HL-60 (cell line): ENCODE measurements at regions not wholly inside any gene's neighbourhood (a gene's known extent, or its start where the extent isn't known, plus 50 kb on each side); places are given as distances from the start of the nearest gene placed in this dataset.

Experiments
- DNase-seq, 2 experiments: peaks; one replicate each; pipeline ENCODE4 v3.0.0-alpha.2; 2010 to 2020; ENCODE audit warnings: low read depth in 1 of 2, low spot score in 1 of 2
- H3K27ac ChIP-seq: fragments of 250-450 bp; sonication (Bioruptor Pico); replicated peaks from 2 replicates; pipeline ENCODE4 v1.5.1; 2020; ENCODE audit warnings: mild to moderate bottlenecking, moderate library complexity
- H3K27me3 ChIP-seq: fragments of 250-450 bp; sonication (Bioruptor Pico); 2 replicates; pipeline ENCODE4 v1.5.1; 2021; ENCODE audit warnings: mild to moderate bottlenecking, moderate library complexity; ENCODE audit not compliant: insufficient read depth, poor library complexity, severe bottlenecking
- H3K4me3 ChIP-seq: replicated peaks from 2 replicates; pipeline ENCODE4 v1.5.1; 2011; ENCODE audit warnings: mild to moderate bottlenecking, control low read depth, low read length; ENCODE audit not compliant: insufficient read depth
- GABPA ChIP-seq: IDR thresholded peaks from 2 replicates; pipeline ENCODE4 v1.6.1; 2012; ENCODE audit warnings: low read depth
- POLR2AphosphoS5 ChIP-seq: IDR thresholded peaks from 2 replicates; pipeline ENCODE4 v1.6.1; 2012; ENCODE audit warnings: low read depth
- SPI1 ChIP-seq: IDR thresholded peaks from 2 replicates; pipeline ENCODE4 v1.6.1; 2012; ENCODE audit warnings: low read depth, mild to moderate bottlenecking, borderline replicate concordance
- TF ChIP-seq, protein P1 (sequence below): IDR thresholded peaks from 2 replicates; pipeline ENCODE4 v1.6.1; 2012; ENCODE audit warnings: low read depth; ENCODE audit not compliant: insufficient replicate concordance
- TF ChIP-seq, protein P2 (sequence below): IDR thresholded peaks from one replicate; pipeline ENCODE4 v1.5.1; 2011; ENCODE audit warnings: low read length, control low read depth, inconsistent platforms; ENCODE audit not compliant: insufficient read depth

DNA sequence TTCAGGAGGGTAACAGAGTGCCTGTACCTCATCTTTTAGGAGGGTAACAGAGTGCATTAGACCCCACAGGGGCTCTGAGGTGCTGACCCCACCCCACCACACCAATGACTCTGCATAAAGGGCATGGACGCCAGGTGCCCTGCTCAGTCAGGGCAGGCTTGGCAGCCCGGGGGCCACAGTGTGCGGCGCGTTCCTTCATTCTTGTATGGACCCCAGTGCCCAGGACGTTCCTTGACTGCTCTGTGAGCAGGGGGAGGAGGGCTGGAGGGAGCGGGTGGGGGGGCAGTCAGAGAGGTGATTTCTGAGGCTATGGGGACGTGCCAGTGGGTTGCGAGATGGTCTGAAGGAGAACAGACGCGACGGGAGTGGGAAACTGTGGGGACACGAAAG is 168.7 kb upstream of the NCK2 start:
- no peak for DNase-seq
- no peak for TF ChIP-seq POLR2AphosphoS5
- no peak for TF ChIP-seq SPI1
- TF ChIP-seq, protein P1, sequence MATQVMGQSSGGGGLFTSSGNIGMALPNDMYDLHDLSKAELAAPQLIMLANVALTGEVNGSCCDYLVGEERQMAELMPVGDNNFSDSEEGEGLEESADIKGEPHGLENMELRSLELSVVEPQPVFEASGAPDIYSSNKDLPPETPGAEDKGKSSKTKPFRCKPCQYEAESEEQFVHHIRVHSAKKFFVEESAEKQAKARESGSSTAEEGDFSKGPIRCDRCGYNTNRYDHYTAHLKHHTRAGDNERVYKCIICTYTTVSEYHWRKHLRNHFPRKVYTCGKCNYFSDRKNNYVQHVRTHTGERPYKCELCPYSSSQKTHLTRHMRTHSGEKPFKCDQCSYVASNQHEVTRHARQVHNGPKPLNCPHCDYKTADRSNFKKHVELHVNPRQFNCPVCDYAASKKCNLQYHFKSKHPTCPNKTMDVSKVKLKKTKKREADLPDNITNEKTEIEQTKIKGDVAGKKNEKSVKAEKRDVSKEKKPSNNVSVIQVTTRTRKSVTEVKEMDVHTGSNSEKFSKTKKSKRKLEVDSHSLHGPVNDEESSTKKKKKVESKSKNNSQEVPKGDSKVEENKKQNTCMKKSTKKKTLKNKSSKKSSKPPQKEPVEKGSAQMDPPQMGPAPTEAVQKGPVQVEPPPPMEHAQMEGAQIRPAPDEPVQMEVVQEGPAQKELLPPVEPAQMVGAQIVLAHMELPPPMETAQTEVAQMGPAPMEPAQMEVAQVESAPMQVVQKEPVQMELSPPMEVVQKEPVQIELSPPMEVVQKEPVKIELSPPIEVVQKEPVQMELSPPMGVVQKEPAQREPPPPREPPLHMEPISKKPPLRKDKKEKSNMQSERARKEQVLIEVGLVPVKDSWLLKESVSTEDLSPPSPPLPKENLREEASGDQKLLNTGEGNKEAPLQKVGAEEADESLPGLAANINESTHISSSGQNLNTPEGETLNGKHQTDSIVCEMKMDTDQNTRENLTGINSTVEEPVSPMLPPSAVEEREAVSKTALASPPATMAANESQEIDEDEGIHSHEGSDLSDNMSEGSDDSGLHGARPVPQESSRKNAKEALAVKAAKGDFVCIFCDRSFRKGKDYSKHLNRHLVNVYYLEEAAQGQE = no peak
- TF ChIP-seq, protein P2, sequence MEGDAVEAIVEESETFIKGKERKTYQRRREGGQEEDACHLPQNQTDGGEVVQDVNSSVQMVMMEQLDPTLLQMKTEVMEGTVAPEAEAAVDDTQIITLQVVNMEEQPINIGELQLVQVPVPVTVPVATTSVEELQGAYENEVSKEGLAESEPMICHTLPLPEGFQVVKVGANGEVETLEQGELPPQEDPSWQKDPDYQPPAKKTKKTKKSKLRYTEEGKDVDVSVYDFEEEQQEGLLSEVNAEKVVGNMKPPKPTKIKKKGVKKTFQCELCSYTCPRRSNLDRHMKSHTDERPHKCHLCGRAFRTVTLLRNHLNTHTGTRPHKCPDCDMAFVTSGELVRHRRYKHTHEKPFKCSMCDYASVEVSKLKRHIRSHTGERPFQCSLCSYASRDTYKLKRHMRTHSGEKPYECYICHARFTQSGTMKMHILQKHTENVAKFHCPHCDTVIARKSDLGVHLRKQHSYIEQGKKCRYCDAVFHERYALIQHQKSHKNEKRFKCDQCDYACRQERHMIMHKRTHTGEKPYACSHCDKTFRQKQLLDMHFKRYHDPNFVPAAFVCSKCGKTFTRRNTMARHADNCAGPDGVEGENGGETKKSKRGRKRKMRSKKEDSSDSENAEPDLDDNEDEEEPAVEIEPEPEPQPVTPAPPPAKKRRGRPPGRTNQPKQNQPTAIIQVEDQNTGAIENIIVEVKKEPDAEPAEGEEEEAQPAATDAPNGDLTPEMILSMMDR = no peak
- TF ChIP-seq GABPA = no peak
- Histone ChIP-seq H3K27me3 (peaks cover 4% of the 10 kb centered on the region), H3K4me3 (no peak overlapping the region), H3K27ac (no peak overlapping the region)

DNA sequence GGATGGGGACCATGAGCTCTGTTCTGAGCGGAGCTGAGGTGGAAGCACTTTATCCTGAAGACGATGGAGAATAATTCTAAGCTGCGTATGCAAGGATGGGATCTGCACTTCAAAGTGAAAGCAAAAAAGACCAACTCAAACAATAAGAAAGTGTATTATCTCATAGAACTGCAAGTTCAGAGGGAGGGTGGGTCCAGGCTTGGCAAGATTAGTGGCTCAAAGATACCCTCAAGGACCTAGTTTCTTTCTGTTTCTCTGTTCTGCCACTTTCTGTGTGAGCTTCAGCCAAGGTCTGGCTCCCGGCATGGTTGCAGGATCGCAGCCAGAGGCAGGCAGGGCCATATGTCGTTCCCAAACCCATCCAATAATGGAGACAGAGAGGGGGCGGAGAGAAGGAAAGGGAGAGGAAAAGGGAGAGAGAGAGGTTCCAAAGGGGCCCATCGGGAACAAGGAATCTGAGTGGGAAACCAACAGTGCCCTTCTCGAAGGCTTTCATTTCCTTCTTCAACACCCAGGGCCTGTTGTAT is 169.2 kb upstream of the NCK2 start:
- no peak for DNase-seq
- H3K4me3 ChIP-seq = no peak overlapping the region
- H3K27me3 ChIP-seq = peaks cover 4% of the 10 kb centered on the region
- TF ChIP-seq, protein P1 = no peak
- TF ChIP-seq, protein P2 = no peak
- TF ChIP-seq GABPA = no peak
- TF ChIP-seq SPI1 = no peak
- TF ChIP-seq POLR2AphosphoS5 = no peak
- no peak overlapping the region for H3K27ac ChIP-seq

DNA sequence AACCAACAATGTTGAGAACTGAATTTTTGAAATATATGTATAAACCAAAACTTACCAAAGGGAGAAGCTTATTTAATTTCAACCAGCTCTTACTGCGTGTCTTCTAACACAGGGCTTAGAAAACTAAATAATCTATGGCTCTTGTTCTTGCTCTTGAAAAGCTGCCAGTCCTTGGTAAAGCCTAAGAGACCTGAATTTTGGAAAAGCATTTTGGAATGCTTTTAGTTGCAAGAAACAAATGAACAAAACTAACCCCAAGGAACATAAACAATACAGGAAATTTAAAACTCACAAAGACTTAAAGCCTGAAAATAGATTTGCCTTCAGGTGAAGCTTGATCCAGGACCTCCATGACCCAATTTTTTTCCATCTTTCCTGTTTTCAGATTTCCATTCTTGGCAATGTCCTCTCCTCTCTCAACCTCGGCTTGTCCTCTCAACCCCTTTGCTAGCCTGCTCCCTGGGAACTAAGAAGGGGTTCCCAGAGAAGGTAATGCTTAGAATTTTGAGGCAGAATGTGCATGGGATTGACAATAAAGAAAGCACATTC is 169.8 kb upstream of the NCK2 start:
- Histone ChIP-seq H3K27me3 (peaks cover 4% of the 10 kb centered on the region), H3K4me3 (no peak overlapping the region), H3K27ac (no peak overlapping the region)
- no peak for DNase-seq
- TF ChIP-seq, protein P1 = no peak
- TF ChIP-seq SPI1 (no peak), GABPA (no peak)
- TF ChIP-seq, protein P2 = no peak
